Panc1 (cell line): ENCODE measurements at regions not wholly inside any gene's neighbourhood (a gene's known extent, or its start where the extent isn't known, plus 50 kb on each side); places are given as distances from the start of the nearest gene placed in this dataset.

Source experiments
- ATAC-seq: fragments of 200-7000 bp; cut with Tn5 transposase; 2 replicates; pipeline ENCODE4 v1.9.1; 2020; ENCODE audit warnings: mild to moderate bottlenecking, moderate library complexity
- BruUV-seq: library from RNA; stranded (reverse); fragments of 400-500 nt; replicated peaks from 2 replicates; lab custom pipeline; 2021; lab: Mats Ljungman, UMichigan
- CTCF ChIA-PET: fragments of 300-600 bp; sonication (Branson Sonifier 250); formaldehyde crosslinking; loops from one replicate; lab custom pipeline; 2022; ENCODE audit warnings: antibody characterized with exemption; lab: Charles Lee
- POLR2A ChIA-PET: fragments of 300-600 bp; sonication (Branson Sonifier 250); formaldehyde crosslinking; loops from one replicate; lab custom pipeline; 2022; ENCODE audit warnings: antibody characterized with exemption; lab: Charles Lee
- DNase-seq: peaks from one replicate; pipeline ENCODE4 v3.0.0-alpha.2; 2010; ENCODE audit warnings: low read depth, low spot score
- H3K27ac ChIP-seq: 2 replicates; pipeline ENCODE4 v1.5.1; 2011; ENCODE audit warnings: mild to moderate bottlenecking, low read length, inconsistent platforms
- H3K27me3 ChIP-seq: fragments of 200-500 bp; sonication (Bioruptor generic); 2 replicates; pipeline ENCODE4 v1.6.0; 2014; ENCODE audit warnings: low read length, inconsistent platforms; ENCODE audit not compliant: control insufficient read depth, insufficient read depth
- H3K36me3 ChIP-seq: fragments of 200-500 bp; sonication (Bioruptor generic); 2 replicates; pipeline ENCODE4 v1.5.1; 2014; ENCODE audit warnings: inconsistent platforms, mild to moderate bottlenecking, low read length, moderate library complexity; ENCODE audit not compliant: control insufficient read depth, insufficient read depth
- H3K4me1 ChIP-seq: 2 replicates; pipeline ENCODE4 v1.5.1; 2011; ENCODE audit warnings: inconsistent platforms, mild to moderate bottlenecking, low read length, moderate library complexity; ENCODE audit not compliant: control insufficient read depth, insufficient read depth
- H3K4me3 ChIP-seq, 2 experiments: 2 replicates each; pipeline ENCODE4 v1.5.1; 2011 to 2012; ENCODE audit warnings: low read depth in 2 of 2, low read length in 2 of 2, mild to moderate bottlenecking in 2 of 2, inconsistent platforms in 1 of 2, moderate library complexity in 1 of 2
- H3K9me3 ChIP-seq: fragments of 200-500 bp; sonication (Bioruptor generic); 2 replicates; pipeline ENCODE4 v1.5.1; 2014; ENCODE audit warnings: low read depth, mild to moderate bottlenecking, inconsistent platforms, low read length, moderate library complexity; ENCODE audit not compliant: control insufficient read depth, insufficient read depth
- CTCF ChIP-seq: fragments of 450-650 bp; IDR thresholded peaks from 2 replicates; pipeline ENCODE4 v1.5.1; 2017; ENCODE audit warnings: mild to moderate bottlenecking
- POLR2AphosphoS5 ChIP-seq: IDR thresholded peaks from 2 replicates; pipeline ENCODE4 v1.6.1; 2012; ENCODE audit warnings: mild to moderate bottlenecking, low read depth, low read length, moderate library complexity
- REST ChIP-seq, 2 experiments: IDR thresholded peaks; 2 replicates each; pipeline ENCODE4 v1.6.1; 2011 to 2012; ENCODE audit warnings: low read depth in 2 of 2, control low read depth in 1 of 2, low read length in 1 of 2, mild to moderate bottlenecking in 1 of 2, moderate library complexity in 1 of 2; ENCODE audit not compliant: insufficient read depth in 1 of 2
- SIN3A ChIP-seq: IDR thresholded peaks from 2 replicates; pipeline ENCODE4 v1.6.1; 2012; ENCODE audit warnings: low read depth, mild to moderate bottlenecking, low read length, moderate library complexity, borderline replicate concordance; ENCODE audit not compliant: insufficient read depth
- TCF7L2 ChIP-seq: IDR thresholded peaks from 2 replicates; pipeline ENCODE4 v1.6.1; 2011; ENCODE audit warnings: mild to moderate bottlenecking, low read depth, low read length, inconsistent platforms
- in situ Hi-C: cut with HindIII; loops from 2 replicates; pipeline ENCODE4 v1.10.0; 2016; ENCODE audit warnings: low sequenced_read_pairs, low pct_unique_long_range_greater_than_20kb
- intact Hi-C: fragments of 100-400 bp; cut with micrococcal nuclease; formaldehyde crosslinking; loops from one replicate; pipeline ENCODE4 v1.10.0; 2022; ENCODE audit not compliant: unreplicated experiment

- Histone ChIP-seq H3K9me3 (no peaks in the 10 kb centered on the region), H3K4me3 (no peak overlapping the region), H3K4me1 (no peaks in the 10 kb centered on the region; the same call in 1 of the 2 replicates), H3K27me3 (no peaks in the 10 kb centered on the region), H3K36me3 (no peaks in the 10 kb centered on the region), H3K27ac (no peak overlapping the region)
- TF ChIP-seq POLR2AphosphoS5 (no peak), SIN3A (no peak)
- ATAC-seq (no peak), DNase-seq (no peak)
- CTCF ChIA-PET: no interaction called here
- BruUV-seq: no TSS peak
- intact Hi-C loops: no loop called here
- POLR2A ChIA-PET: no interaction called here
- in situ Hi-C loops: no loop called here
Observed at GRCh38 chr2:8548065-8548618, 133.7 kb upstream of the ID2 start.

- ATAC-seq (no peak), DNase-seq (no peak)
- Histone ChIP-seq H3K4me1 (no peaks in the 10 kb centered on the region; the same call in 1 of the 2 replicates), H3K9me3 (no peaks in the 10 kb centered on the region), H3K27ac (no peak overlapping the region), H3K36me3 (no peaks in the 10 kb centered on the region), H3K27me3 (no peaks in the 10 kb centered on the region), H3K4me3 (no peak overlapping the region)
- intact Hi-C loops: no loop called here
- in situ Hi-C loops: no loop called here
- BruUV-seq: no TSS peak
- no peak for TF ChIP-seq REST (IDR thresholded peaks at IDR 0.05; ENCODE audit: insufficient read depth in 1 of 2, low read depth in 2 of 2, low read length in 1 of 2)
- TF ChIP-seq SIN3A: no peak
- no peak for TF ChIP-seq CTCF
- TF ChIP-seq TCF7L2: no peak
- TF ChIP-seq POLR2AphosphoS5: no peak
- CTCF ChIA-PET: no interaction called here
- POLR2A ChIA-PET: no interaction called here
Observed at GRCh38 chr2:8548619-8549150, 133.2 kb upstream of the ID2 start.

GRCh38 chr2:8549273-8549922, 132.5 kb upstream of the ID2 start:
- Histone ChIP-seq H3K27me3 (no peaks in the 10 kb centered on the region), H3K9me3 (no peaks in the 10 kb centered on the region), H3K4me3 (no peak overlapping the region), H3K4me1 (no peaks in the 10 kb centered on the region; the same call in 1 of the 2 replicates), H3K27ac (no peak overlapping the region), H3K36me3 (no peaks in the 10 kb centered on the region)
- ATAC-seq (no peak), DNase-seq (no peak)
- TF ChIP-seq POLR2AphosphoS5: no peak
- TF ChIP-seq REST (IDR thresholded peaks at IDR 0.05; ENCODE audit: insufficient read depth in 1 of 2, low read depth in 2 of 2, low read length in 1 of 2): no peak
- no peak for TF ChIP-seq CTCF
- TF ChIP-seq TCF7L2: no peak
- no peak for TF ChIP-seq SIN3A
- ChIA-PET CTCF (no interaction called here), POLR2A (no interaction called here)
- intact Hi-C loops: no loop called here
- in situ Hi-C loops: no loop called here
- BruUV-seq: no TSS peak
